Endothelial cell of umbilical vein (primary cell): ENCODE measurements at regions not wholly inside any gene's neighbourhood (a gene's known extent, or its start where the extent isn't known, plus 50 kb on each side); places are given as distances from the start of the nearest gene placed in this dataset.

Experiments used
- BruUV-seq: library from RNA; stranded (reverse); fragments of 400-500 nt; replicated peaks from 2 replicates; lab custom pipeline; 2021; lab: Mats Ljungman, UMichigan
- CTCF ChIA-PET: fragments of 300-600, 350-600 bp; sonication (Branson Sonifier 250); formaldehyde crosslinking; loops from one replicate; lab custom pipeline; 2021; ENCODE audit warnings: antibody characterized with exemption, inconsistent platforms; lab: Charles Lee
- POLR2A ChIA-PET: fragments of 300-600, 350-600 bp; sonication (Branson Sonifier 250); formaldehyde crosslinking; loops from one replicate; lab custom pipeline; 2021; ENCODE audit warnings: antibody characterized with exemption, inconsistent platforms; lab: Charles Lee
- DNase-seq: peaks from one replicate; pipeline ENCODE4 v3.0.0-alpha.2; 2011; ENCODE audit warnings: low read depth, low spot score
- FAIRE-seq: peaks from 2 replicates; lab custom pipeline; 2011; peaks lifted over from hg19 to GRCh38; lab: Jason Lieb, UNC
- H2AFZ ChIP-seq: 2 replicates; pipeline ENCODE4 v1.6.0; 2012; ENCODE audit warnings: low read depth, low read length, control low read depth, inconsistent platforms
- H3K27ac ChIP-seq: 2 replicates; pipeline ENCODE4 v1.5.1; 2011; ENCODE audit warnings: low read depth, mild to moderate bottlenecking, control low read depth, low read length, moderate library complexity; ENCODE audit not compliant: insufficient read depth
- H3K27me3 ChIP-seq, 2 experiments: 2 replicates each; pipeline versions ENCODE4 v1.6.0 to v1.6.1; 2011; ENCODE audit warnings: low read length in 2 of 2, mixed read lengths in 1 of 2; ENCODE audit not compliant: control insufficient read depth in 2 of 2, insufficient read depth in 2 of 2
- H3K36me3 ChIP-seq, 2 experiments: 2 replicates in 1 of 2; 3 replicates in 1 of 2; pipeline ENCODE4 v1.5.1; 2011; ENCODE audit warnings: low read length in 2 of 2, mild to moderate bottlenecking in 1 of 2, moderate library complexity in 1 of 2; ENCODE audit not compliant: control insufficient read depth in 2 of 2, insufficient read depth in 2 of 2; ENCODE audit errors: extremely low read depth in 1 of 2
- H3K4me1 ChIP-seq: 3 replicates; pipeline ENCODE4 v1.5.1; 2011; ENCODE audit warnings: mild to moderate bottlenecking, low read length; ENCODE audit not compliant: control insufficient read depth, insufficient read depth; ENCODE audit errors: extremely low read depth
- H3K4me2 ChIP-seq: 2 replicates; pipeline ENCODE4 v1.6.1; 2011; ENCODE audit warnings: low read length, control low read depth, mixed read lengths; ENCODE audit not compliant: insufficient read depth
- H3K4me3 ChIP-seq, 3 experiments: fragments of 200-600 bp in 1 of 3; sonication (generic), shearing (Covaris generic) in 1 of 3; replicated peaks in 1 of 3; 2 replicates each; pipeline ENCODE4 v1.5.1; 2011 to 2016; ENCODE audit warnings: control low read depth in 3 of 3, low read length in 3 of 3, mild to moderate bottlenecking in 2 of 3, inconsistent platforms in 1 of 3, low read depth in 1 of 3, moderate library complexity in 1 of 3; ENCODE audit not compliant: insufficient read depth in 1 of 3
- H3K79me2 ChIP-seq: 2 replicates; pipeline ENCODE4 v1.6.0; 2012; ENCODE audit warnings: low read length, inconsistent platforms; ENCODE audit not compliant: control insufficient read depth, insufficient read depth
- H3K9ac ChIP-seq: replicated peaks from 2 replicates; pipeline ENCODE3; 2011; ENCODE audit warnings: low read length, control low read depth; ENCODE audit not compliant: insufficient read depth; ENCODE audit errors: extremely low read depth
- H3K9me1 ChIP-seq: replicated peaks from 3 replicates; pipeline ENCODE4 v1.6.0; 2011; ENCODE audit warnings: mild to moderate bottlenecking, low read length; ENCODE audit not compliant: control insufficient read depth, insufficient read depth; ENCODE audit errors: extremely low read depth
- H3K9me3 ChIP-seq: replicated peaks from 2 replicates; pipeline ENCODE4 v1.5.1; 2012; ENCODE audit warnings: low read length, inconsistent platforms; ENCODE audit not compliant: control insufficient read depth, insufficient read depth
- H4K20me1 ChIP-seq: replicated peaks from 2 replicates; pipeline ENCODE3; 2011; ENCODE audit warnings: mild to moderate bottlenecking, low read length; ENCODE audit not compliant: control insufficient read depth, insufficient read depth; ENCODE audit errors: extremely low read depth
- EZH2 ChIP-seq: IDR thresholded peaks from 2 replicates; pipeline ENCODE4 v1.6.1; 2012; ENCODE audit warnings: borderline replicate concordance, low read depth, mild to moderate bottlenecking, moderate library complexity, low read length, inconsistent platforms; ENCODE audit not compliant: severe bottlenecking
- FOS ChIP-seq: IDR thresholded peaks from 2 replicates; pipeline ENCODE4 v1.6.1; 2011; ENCODE audit warnings: mild to moderate bottlenecking, low read length, moderate library complexity, borderline replicate concordance; ENCODE audit not compliant: insufficient read depth
- GATA2 ChIP-seq: IDR thresholded peaks from 2 replicates; pipeline ENCODE4 v1.7.0; 2011; ENCODE audit warnings: low read depth, mild to moderate bottlenecking, moderate library complexity, mixed read lengths, low read length; ENCODE audit not compliant: insufficient read length, insufficient read depth
- JUN ChIP-seq: IDR thresholded peaks from 2 replicates; pipeline ENCODE4 v1.6.1; 2011; ENCODE audit warnings: borderline replicate concordance, low read depth; ENCODE audit not compliant: insufficient read length, insufficient read depth
- MYC ChIP-seq: IDR thresholded peaks from one replicate; pipeline ENCODE4 v1.6.1; 2011; ENCODE audit warnings: mild to moderate bottlenecking, low read depth, low read length
- POLR2A ChIP-seq: IDR thresholded peaks from 2 replicates; pipeline ENCODE4 v1.6.1; 2012; ENCODE audit warnings: low read depth, mild to moderate bottlenecking, control low read depth, low read length
- POLR2AphosphoS5 ChIP-seq: IDR thresholded peaks from 2 replicates; pipeline ENCODE4 v1.6.1; 2012; ENCODE audit warnings: low read depth, mild to moderate bottlenecking, control low read depth, low read length, moderate library complexity; ENCODE audit not compliant: insufficient read depth
- dilution Hi-C: fragments of 300-500 bp; cut with MboI; formaldehyde crosslinking; loops from one replicate; pipeline ENCODE4 v1.15.0; 2019; ENCODE audit warnings: low sequenced_read_pairs; ENCODE audit not compliant: extremely low pct_ligation_motif_present
- intact Hi-C: fragments of 100-400 bp; cut with micrococcal nuclease; formaldehyde crosslinking; loops from one replicate; pipeline ENCODE4 v1.10.0; 2022
- TF ChIP-seq, protein P1 (sequence below), 2 donors: IDR thresholded peaks; 1 replicate in 1 of 2; 2 replicates in 1 of 2; pipeline ENCODE4 v1.5.1; 2011; ENCODE audit warnings: low read length in 2 of 2, mild to moderate bottlenecking in 2 of 2, moderate library complexity in 2 of 2, control low read depth in 1 of 2, inconsistent platforms in 1 of 2, low read depth in 1 of 2; ENCODE audit not compliant: insufficient read depth in 1 of 2; ENCODE audit errors: extremely low read depth in 1 of 2
- TF ChIP-seq, protein P2 (sequence below): IDR thresholded peaks from 2 replicates; pipeline ENCODE4 v1.6.1; 2011; ENCODE audit not compliant: insufficient read depth, insufficient read length

GRCh38 chr16:85180827-85181738, 68.8 kb upstream of the CIBAR2 start:
- no TSS peak for BruUV-seq
- Histone ChIP-seq H3K27ac (no peak overlapping the region), H3K4me3 (no peak overlapping the region), H3K9ac (no peak overlapping the region), H3K79me2 (peaks cover 1% of the 10 kb centered on the region), H3K36me3 (peaks cover 0 to 3% of the 10 kb centered on the region in 2 experiments), H3K27me3 (no peaks in the 10 kb centered on the region), H3K9me1 (no peaks in the 10 kb centered on the region), H3K9me3 (peaks cover 6% of the 10 kb centered on the region), H3K4me1 (no peaks in the 10 kb centered on the region), H4K20me1 (no peaks in the 10 kb centered on the region), H2AFZ (no peak overlapping the region), H3K4me2 (no peak overlapping the region)
- intact Hi-C loops: no loop called here
- FAIRE-seq: no peak
- CTCF ChIA-PET: interaction anchor here (1.2 to 1.5 kb wide), 2 partner anchors 19 to 66 kb away, joined by 4 to 7 read pairs; no protein-coding TSS in a partner anchor
- POLR2A ChIA-PET: no interaction called here
- TF ChIP-seq EZH2 (no peak), POLR2A (no peak), MYC (no peak), GATA2 (no peak), FOS (no peak), JUN (no peak), POLR2AphosphoS5 (no peak)
- TF ChIP-seq, protein P1, sequence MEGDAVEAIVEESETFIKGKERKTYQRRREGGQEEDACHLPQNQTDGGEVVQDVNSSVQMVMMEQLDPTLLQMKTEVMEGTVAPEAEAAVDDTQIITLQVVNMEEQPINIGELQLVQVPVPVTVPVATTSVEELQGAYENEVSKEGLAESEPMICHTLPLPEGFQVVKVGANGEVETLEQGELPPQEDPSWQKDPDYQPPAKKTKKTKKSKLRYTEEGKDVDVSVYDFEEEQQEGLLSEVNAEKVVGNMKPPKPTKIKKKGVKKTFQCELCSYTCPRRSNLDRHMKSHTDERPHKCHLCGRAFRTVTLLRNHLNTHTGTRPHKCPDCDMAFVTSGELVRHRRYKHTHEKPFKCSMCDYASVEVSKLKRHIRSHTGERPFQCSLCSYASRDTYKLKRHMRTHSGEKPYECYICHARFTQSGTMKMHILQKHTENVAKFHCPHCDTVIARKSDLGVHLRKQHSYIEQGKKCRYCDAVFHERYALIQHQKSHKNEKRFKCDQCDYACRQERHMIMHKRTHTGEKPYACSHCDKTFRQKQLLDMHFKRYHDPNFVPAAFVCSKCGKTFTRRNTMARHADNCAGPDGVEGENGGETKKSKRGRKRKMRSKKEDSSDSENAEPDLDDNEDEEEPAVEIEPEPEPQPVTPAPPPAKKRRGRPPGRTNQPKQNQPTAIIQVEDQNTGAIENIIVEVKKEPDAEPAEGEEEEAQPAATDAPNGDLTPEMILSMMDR (IDR thresholded peaks at IDR 0.05; ENCODE audit: extremely low read depth in 1 of 2, insufficient read depth in 1 of 2, low read depth in 1 of 2, low read length in 2 of 2): no peak
- TF ChIP-seq, protein P2, sequence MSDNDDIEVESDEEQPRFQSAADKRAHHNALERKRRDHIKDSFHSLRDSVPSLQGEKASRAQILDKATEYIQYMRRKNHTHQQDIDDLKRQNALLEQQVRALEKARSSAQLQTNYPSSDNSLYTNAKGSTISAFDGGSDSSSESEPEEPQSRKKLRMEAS: no peak
- dilution Hi-C loops: no loop called here
- no peak for DNase-seq
